Upper lobe of left lung (tissue), 4 donors: ENCODE measurements at regions not wholly inside any gene's neighbourhood (a gene's known extent, or its start where the extent isn't known, plus 50 kb on each side); places are given as distances from the start of the nearest gene placed in this dataset.

Experiments
- CTCF ChIP-seq, 6 experiments: fragments of 450-650 bp in 4 of 6; fragments of 200-600 bp in 2 of 6; sonication (generic) in 2 of 6; IDR thresholded peaks; one replicate each; pipeline ENCODE4 v1.5.1; 2016 to 2019; ENCODE audit warnings: antibody characterized with exemption in 6 of 6
- POLR2A ChIP-seq, 4 donors: fragments of 450-650 bp; IDR thresholded peaks; one replicate each; pipeline ENCODE4 v1.5.1; 2016 to 2017; ENCODE audit warnings: antibody characterized with exemption in 4 of 4, mild to moderate bottlenecking in 2 of 4
- POLR2AphosphoS5 ChIP-seq, 2 donors: sonication (generic); formaldehyde crosslinking; IDR thresholded peaks; one replicate each; pipeline ENCODE4 v1.5.1; 2017; ENCODE audit warnings: antibody characterized with exemption in 2 of 2

GRCh38 chr22:48434156-48434867 is 1393.4 kb downstream of the BRD1 start:
- TF ChIP-seq CTCF (IDR thresholded peaks at IDR 0.05), result no peak
- no peak for TF ChIP-seq POLR2A (IDR thresholded peaks at IDR 0.05)
- TF ChIP-seq POLR2AphosphoS5 (IDR thresholded peaks at IDR 0.05), result no peak
